ENCODE measurements at regions not wholly inside any gene's neighbourhood (a gene's known extent, or its start where the extent isn't known, plus 50 kb on each side); places are given as distances from the start of the nearest gene placed in this dataset.

DNA sequence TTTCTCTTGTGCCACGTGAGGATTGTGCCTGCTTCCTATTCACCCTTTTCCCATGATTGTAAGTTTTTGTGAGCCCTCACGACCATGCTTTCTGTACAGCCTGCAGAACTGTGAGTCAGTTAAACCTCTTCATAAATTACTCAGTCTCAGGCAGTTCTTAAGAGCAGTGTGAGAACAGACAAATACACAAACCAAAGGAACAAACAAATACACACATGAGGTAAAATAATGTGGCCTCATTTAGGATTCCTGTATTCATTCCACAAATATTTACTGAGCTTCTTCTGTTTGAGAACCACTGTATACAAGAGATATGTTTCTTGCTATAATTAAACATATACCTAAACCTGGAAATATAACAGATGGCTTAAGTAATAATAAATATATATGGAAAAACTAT is 760.3 kb downstream of the CDH9 start:
- H3K36me3 ChIP-seq (ENCODE audit: insufficient read depth) = no peaks in the 10 kb centered on the region
- no peak overlapping the region for H3K27ac ChIP-seq
- TF ChIP-seq, protein P1, sequence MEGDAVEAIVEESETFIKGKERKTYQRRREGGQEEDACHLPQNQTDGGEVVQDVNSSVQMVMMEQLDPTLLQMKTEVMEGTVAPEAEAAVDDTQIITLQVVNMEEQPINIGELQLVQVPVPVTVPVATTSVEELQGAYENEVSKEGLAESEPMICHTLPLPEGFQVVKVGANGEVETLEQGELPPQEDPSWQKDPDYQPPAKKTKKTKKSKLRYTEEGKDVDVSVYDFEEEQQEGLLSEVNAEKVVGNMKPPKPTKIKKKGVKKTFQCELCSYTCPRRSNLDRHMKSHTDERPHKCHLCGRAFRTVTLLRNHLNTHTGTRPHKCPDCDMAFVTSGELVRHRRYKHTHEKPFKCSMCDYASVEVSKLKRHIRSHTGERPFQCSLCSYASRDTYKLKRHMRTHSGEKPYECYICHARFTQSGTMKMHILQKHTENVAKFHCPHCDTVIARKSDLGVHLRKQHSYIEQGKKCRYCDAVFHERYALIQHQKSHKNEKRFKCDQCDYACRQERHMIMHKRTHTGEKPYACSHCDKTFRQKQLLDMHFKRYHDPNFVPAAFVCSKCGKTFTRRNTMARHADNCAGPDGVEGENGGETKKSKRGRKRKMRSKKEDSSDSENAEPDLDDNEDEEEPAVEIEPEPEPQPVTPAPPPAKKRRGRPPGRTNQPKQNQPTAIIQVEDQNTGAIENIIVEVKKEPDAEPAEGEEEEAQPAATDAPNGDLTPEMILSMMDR (conservative IDR thresholded peaks at IDR 0.05; ENCODE audit: low read depth, low read length) = no peak
- no peak overlapping the region for H3K9ac ChIP-seq
- H2AFZ ChIP-seq (ENCODE audit: low read depth) = no peak overlapping the region
- H3K4me2 ChIP-seq = no peak overlapping the region
- no peaks in the 10 kb centered on the region for H4K20me1 ChIP-seq (ENCODE audit: insufficient read depth)
- H3K4me3 ChIP-seq (IDR thresholded peaks at IDR 0.05; ENCODE audit: insufficient read depth, low read depth, low read length) = no peak overlapping the region
- H3K79me2 ChIP-seq (ENCODE audit: insufficient read depth, low read depth) = no peaks in the 10 kb centered on the region
- H3K27me3 ChIP-seq (ENCODE audit: insufficient read depth, low read depth) = no peaks in the 10 kb centered on the region
- peaks cover 3% of the 10 kb centered on the region for H3K4me1 ChIP-seq (ENCODE audit: low read depth, poor library complexity, severe bottlenecking)

DNA sequence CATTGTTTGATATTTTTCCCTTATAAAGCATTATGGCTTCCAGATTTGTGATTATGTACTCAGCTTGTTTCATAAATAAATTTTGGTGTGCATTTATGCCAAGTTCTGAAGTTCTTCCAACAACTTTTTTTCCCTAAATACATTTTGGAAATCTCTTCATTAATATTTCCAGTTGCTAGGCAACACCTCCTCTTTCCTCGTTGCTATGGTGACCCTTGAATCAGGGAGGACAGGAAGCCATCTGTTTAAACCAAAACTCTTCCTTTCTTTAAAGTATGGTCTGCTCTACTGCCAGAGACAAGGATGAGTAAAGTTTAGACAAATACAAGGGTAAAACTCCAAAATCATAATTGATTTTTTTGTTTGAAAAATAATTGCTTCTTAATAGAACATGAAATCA is 779.3 kb downstream of the CDH9 start:
- H3K27ac ChIP-seq = no peak overlapping the region
- TF ChIP-seq, protein P1 (conservative IDR thresholded peaks at IDR 0.05; ENCODE audit: low read depth, low read length) = no peak
- no peaks in the 10 kb centered on the region for H3K27me3 ChIP-seq (ENCODE audit: insufficient read depth, low read depth)
- H3K4me2 ChIP-seq = no peak overlapping the region
- H2AFZ ChIP-seq (ENCODE audit: low read depth) = no peak overlapping the region
- H3K4me3 ChIP-seq (IDR thresholded peaks at IDR 0.05; ENCODE audit: insufficient read depth, low read depth, low read length) = no peak overlapping the region
- H3K79me2 ChIP-seq (ENCODE audit: insufficient read depth, low read depth) = no peaks in the 10 kb centered on the region
- H3K4me1 ChIP-seq (ENCODE audit: low read depth, poor library complexity, severe bottlenecking) = no peaks in the 10 kb centered on the region
- no peak overlapping the region for H3K9ac ChIP-seq
- no peaks in the 10 kb centered on the region for H4K20me1 ChIP-seq (ENCODE audit: insufficient read depth)
- no peaks in the 10 kb centered on the region for H3K36me3 ChIP-seq (ENCODE audit: insufficient read depth)

DNA sequence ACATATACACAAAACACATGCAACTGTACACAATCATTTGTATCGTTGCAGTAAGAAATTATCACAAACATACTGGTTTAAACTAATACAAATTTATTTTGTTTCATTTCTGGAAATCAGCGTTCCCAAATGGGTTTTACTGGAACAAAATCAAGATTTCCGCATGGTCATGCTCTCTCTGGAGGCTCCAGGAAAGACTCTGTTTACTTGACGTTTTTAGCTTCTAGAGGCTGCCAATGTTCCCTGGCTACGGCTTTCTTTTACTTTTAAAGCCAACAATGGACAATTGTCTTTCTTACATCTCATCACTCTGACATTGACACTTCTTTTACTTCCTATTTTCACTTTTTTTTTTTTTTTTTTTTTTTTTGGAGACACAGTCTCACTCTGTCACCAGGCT is 793.1 kb downstream of the CDH9 start:
- Histone ChIP-seq H3K4me3 (IDR thresholded peaks at IDR 0.05; ENCODE audit: insufficient read depth, low read depth, low read length) (no peak overlapping the region), H4K20me1 (ENCODE audit: insufficient read depth) (no peaks in the 10 kb centered on the region), H3K36me3 (ENCODE audit: insufficient read depth) (no peaks in the 10 kb centered on the region), H3K79me2 (ENCODE audit: insufficient read depth, low read depth) (no peaks in the 10 kb centered on the region), H3K27ac (no peak overlapping the region), H3K4me1 (ENCODE audit: low read depth, poor library complexity, severe bottlenecking) (no peaks in the 10 kb centered on the region), H3K4me2 (no peak overlapping the region), H3K27me3 (ENCODE audit: insufficient read depth, low read depth) (no peaks in the 10 kb centered on the region), H2AFZ (ENCODE audit: low read depth) (no peak overlapping the region), H3K9ac (no peak overlapping the region)
- TF ChIP-seq, protein P1 (conservative IDR thresholded peaks at IDR 0.05; ENCODE audit: low read depth, low read length) = no peak

DNA sequence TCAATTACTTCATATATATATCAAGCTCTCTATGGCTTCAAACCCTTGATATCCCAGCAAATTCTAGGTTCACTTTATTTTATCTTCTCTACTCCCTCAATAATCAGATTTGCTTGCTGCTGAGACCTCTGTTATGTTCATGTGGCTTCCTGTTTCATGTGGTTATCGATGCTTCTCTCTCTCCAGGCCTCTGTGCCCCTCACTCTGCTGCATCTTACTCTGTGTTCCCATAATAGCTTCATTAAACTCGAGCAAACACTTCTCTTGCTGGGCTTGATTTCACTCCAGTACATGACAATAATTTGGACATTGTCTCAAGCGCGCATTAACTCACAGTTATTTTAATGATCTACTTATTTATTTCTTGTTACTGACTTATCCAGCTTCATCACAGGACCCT is 798.8 kb downstream of the CDH9 start:
- H3K79me2 ChIP-seq (ENCODE audit: insufficient read depth, low read depth) = no peaks in the 10 kb centered on the region
- no peaks in the 10 kb centered on the region for H3K4me1 ChIP-seq (ENCODE audit: low read depth, poor library complexity, severe bottlenecking)
- H3K27me3 ChIP-seq (ENCODE audit: insufficient read depth, low read depth) = no peaks in the 10 kb centered on the region
- TF ChIP-seq, protein P1 (conservative IDR thresholded peaks at IDR 0.05; ENCODE audit: low read depth, low read length) = no peak
- H3K4me3 ChIP-seq (IDR thresholded peaks at IDR 0.05; ENCODE audit: insufficient read depth, low read depth, low read length) = no peak overlapping the region
- H3K36me3 ChIP-seq (ENCODE audit: insufficient read depth) = no peaks in the 10 kb centered on the region
- no peak overlapping the region for H2AFZ ChIP-seq (ENCODE audit: low read depth)
- no peaks in the 10 kb centered on the region for H4K20me1 ChIP-seq (ENCODE audit: insufficient read depth)
- no peak overlapping the region for H3K27ac ChIP-seq
- H3K4me2 ChIP-seq = no peak overlapping the region
- no peak overlapping the region for H3K9ac ChIP-seq

DNA sequence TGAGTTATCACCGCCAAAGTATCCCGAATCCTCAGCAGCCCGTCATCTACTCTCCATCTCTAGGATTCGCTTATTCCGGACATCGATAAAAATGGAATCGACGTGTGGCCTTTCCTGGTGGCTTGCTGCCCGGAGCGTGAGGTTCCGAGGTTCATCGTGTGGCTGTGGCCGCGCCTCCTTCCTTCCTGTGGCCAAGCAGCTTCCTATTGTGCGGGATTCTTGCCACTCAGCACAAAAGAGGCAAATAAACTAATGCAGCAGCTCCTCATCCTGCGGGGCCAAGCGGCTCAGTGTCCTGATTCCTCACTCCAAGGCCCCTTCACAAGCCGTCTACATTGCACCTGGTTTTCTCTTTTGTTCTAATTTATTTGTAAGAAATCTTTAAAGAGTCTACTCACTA is 800.9 kb downstream of the CDH9 start:
- Histone ChIP-seq H3K27me3 (ENCODE audit: insufficient read depth, low read depth) (no peaks in the 10 kb centered on the region), H3K4me1 (ENCODE audit: low read depth, poor library complexity, severe bottlenecking) (no peaks in the 10 kb centered on the region), H3K36me3 (ENCODE audit: insufficient read depth) (no peaks in the 10 kb centered on the region), H4K20me1 (ENCODE audit: insufficient read depth) (no peaks in the 10 kb centered on the region), H3K79me2 (ENCODE audit: insufficient read depth, low read depth) (no peaks in the 10 kb centered on the region), H3K4me3 (IDR thresholded peaks at IDR 0.05; ENCODE audit: insufficient read depth, low read depth, low read length) (no peak overlapping the region), H3K4me2 (no peak overlapping the region), H2AFZ (ENCODE audit: low read depth) (no peak overlapping the region), H3K9ac (no peak overlapping the region), H3K27ac (no peak overlapping the region)
- TF ChIP-seq, protein P1 (conservative IDR thresholded peaks at IDR 0.05; ENCODE audit: low read depth, low read length) = no peak
